Retinal pigment epithelial cell (primary cell): ENCODE measurements at regions not wholly inside any gene's neighbourhood (a gene's known extent, or its start where the extent isn't known, plus 50 kb on each side); places are given as distances from the start of the nearest gene placed in this dataset.
"Not testable (repeated sequence)": the region's sequence is repeated elsewhere in the genome, so short reads cannot be mapped to it uniquely, and the experiment has no call there.

Experiments
- DNase-seq: peaks from one replicate; pipeline ENCODE4 v3.0.0-alpha.2; 2010; ENCODE audit warnings: low read depth
- H3K4me3 ChIP-seq: 2 replicates; pipeline ENCODE4 v1.5.1; 2011; ENCODE audit warnings: mild to moderate bottlenecking, low read length, control low read depth, moderate library complexity
- CTCF ChIP-seq: conservative IDR thresholded peaks from 2 replicates; pipeline ENCODE4 v1.5.1; 2011; ENCODE audit warnings: low read depth, low read length, control low read depth, inconsistent platforms

GRCh38 chr10:55820478-55820877 is 540.6 kb downstream of the ZWINT start:
- DNase-seq: no peak
- no peak for TF ChIP-seq CTCF
- H3K4me3 ChIP-seq: no peak overlapping the region

- no peak for TF ChIP-seq CTCF
- DNase-seq: no peak
- no peak overlapping the region for H3K4me3 ChIP-seq
Observed at GRCh38 chr10:55820071-55820470, 541.0 kb downstream of the ZWINT start.

GRCh38 chr10:55813451-55814170 is 547.4 kb downstream of the ZWINT start:
- TF ChIP-seq CTCF: no peak
- H3K4me3 ChIP-seq: no peak overlapping the region
- DNase-seq: no peak

GRCh38 chr10:55803055-55803454 is 558.0 kb downstream of the ZWINT start:
- no peak for DNase-seq
- H3K4me3 ChIP-seq: no peak overlapping the region
- TF ChIP-seq CTCF: no peak

- no peak overlapping the region for H3K4me3 ChIP-seq
- TF ChIP-seq CTCF: no peak
Observed at GRCh38 chr10:55801353-55801661, 559.8 kb downstream of the ZWINT start.

GRCh38 chr10:55800602-55801352 is 560.3 kb downstream of the ZWINT start:
- H3K4me3 ChIP-seq: no peak overlapping the region
- no peak for DNase-seq
- no peak for TF ChIP-seq CTCF

More at GRCh38 chr10:55801353-55801661, 559.8 kb downstream of the ZWINT start:
- no peak for DNase-seq

GRCh38 chr10:55793024-55793423 is 568.0 kb downstream of the ZWINT start:
- no peak for TF ChIP-seq CTCF
- DNase-seq: peak; percentile 39
- no peak overlapping the region for H3K4me3 ChIP-seq

GRCh38 chr10:55790276-55790675 is 570.8 kb downstream of the ZWINT start:
- not testable (repeated sequence) for DNase-seq, H3K4me3 ChIP-seq
